ENCODE measurements at regions not wholly inside any gene's neighbourhood (a gene's known extent, or its start where the extent isn't known, plus 50 kb on each side); places are given as distances from the start of the nearest gene placed in this dataset.
"Not testable (repeated sequence)": the region's sequence is repeated elsewhere in the genome, so short reads cannot be mapped to it uniquely, and the experiment has no call there.

DNA sequence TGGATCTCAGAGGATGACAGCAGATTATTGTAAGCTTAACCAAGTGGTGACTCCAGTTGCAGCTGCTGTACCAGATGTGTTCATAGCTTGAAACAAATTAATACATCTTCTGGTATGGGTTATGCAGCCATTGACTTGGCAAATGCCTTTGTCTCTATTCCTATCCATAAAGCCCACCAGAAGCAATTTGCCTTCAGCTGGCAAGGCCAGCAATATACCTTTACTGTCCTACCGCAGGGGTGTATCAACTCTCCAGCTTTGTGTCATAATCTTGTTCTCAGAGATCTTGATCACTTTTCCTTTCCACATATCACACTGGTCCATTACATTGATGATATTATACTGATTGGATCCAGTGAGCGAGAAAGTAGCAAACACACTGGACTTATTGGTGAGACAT is 59.3 kb upstream of the KRAS start:
- TF ChIP-seq, protein P1, sequence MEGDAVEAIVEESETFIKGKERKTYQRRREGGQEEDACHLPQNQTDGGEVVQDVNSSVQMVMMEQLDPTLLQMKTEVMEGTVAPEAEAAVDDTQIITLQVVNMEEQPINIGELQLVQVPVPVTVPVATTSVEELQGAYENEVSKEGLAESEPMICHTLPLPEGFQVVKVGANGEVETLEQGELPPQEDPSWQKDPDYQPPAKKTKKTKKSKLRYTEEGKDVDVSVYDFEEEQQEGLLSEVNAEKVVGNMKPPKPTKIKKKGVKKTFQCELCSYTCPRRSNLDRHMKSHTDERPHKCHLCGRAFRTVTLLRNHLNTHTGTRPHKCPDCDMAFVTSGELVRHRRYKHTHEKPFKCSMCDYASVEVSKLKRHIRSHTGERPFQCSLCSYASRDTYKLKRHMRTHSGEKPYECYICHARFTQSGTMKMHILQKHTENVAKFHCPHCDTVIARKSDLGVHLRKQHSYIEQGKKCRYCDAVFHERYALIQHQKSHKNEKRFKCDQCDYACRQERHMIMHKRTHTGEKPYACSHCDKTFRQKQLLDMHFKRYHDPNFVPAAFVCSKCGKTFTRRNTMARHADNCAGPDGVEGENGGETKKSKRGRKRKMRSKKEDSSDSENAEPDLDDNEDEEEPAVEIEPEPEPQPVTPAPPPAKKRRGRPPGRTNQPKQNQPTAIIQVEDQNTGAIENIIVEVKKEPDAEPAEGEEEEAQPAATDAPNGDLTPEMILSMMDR (IDR thresholded peaks at IDR 0.05 in 4 of 5, conservative IDR thresholded peaks at IDR 0.05 in 1 of 5), result not testable (repeated sequence)
- not testable (repeated sequence) for TF ChIP-seq POLR2A (IDR thresholded peaks at IDR 0.05)

All from gastrocnemius medialis (tissue), 4 donors.